GM12891 (cell line): ENCODE measurements at regions not wholly inside any gene's neighbourhood (a gene's known extent, or its start where the extent isn't known, plus 50 kb on each side); places are given as distances from the start of the nearest gene placed in this dataset.

ENCODE experiments used
- PAX5 ChIP-seq: IDR thresholded peaks from 2 replicates; pipeline ENCODE4 v1.6.1; 2011; ENCODE audit warnings: low read length, moderate library complexity, mild to moderate bottlenecking; ENCODE audit not compliant: insufficient read depth, severe bottlenecking
- POLR2A ChIP-seq: IDR thresholded peaks from 2 replicates; pipeline ENCODE4 v1.6.1; 2011; ENCODE audit warnings: low read depth, low read length, control low read depth
- POLR2AphosphoS5 ChIP-seq: IDR thresholded peaks from 2 replicates; pipeline ENCODE4 v1.6.1; 2011; ENCODE audit warnings: low read depth, low read length, control low read depth
- SPI1 ChIP-seq: IDR thresholded peaks from 2 replicates; pipeline ENCODE4 v1.6.1; 2011; ENCODE audit warnings: low read depth, low read length, control low read depth
- TAF1 ChIP-seq: IDR thresholded peaks from 2 replicates; pipeline ENCODE4 v1.6.1; 2011; ENCODE audit warnings: low read depth, low read length, control low read depth

GRCh38 chr16:35405526-35405925 is 1946.1 kb downstream of the TP53TG3F start:
- TF ChIP-seq POLR2A = no peak
- TF ChIP-seq POLR2AphosphoS5 = no peak
- TF ChIP-seq PAX5 = no peak
- no peak for TF ChIP-seq TAF1
- TF ChIP-seq SPI1 = no peak
